ENCODE measurements at regions not wholly inside any gene's neighbourhood (a gene's known extent, or its start where the extent isn't known, plus 50 kb on each side); places are given as distances from the start of the nearest gene placed in this dataset.

GRCh38 chr1:71232166-71232763 is 151.4 kb upstream of the ZRANB2 start:
- no peak for DNase-seq
- TF ChIP-seq CTCF (conservative IDR thresholded peaks at IDR 0.05) = no peak
- no peak for TF ChIP-seq EZH2 (IDR thresholded peaks at IDR 0.05; ENCODE audit: low read depth)
- Histone ChIP-seq H3K9me2 (ENCODE audit: insufficient read depth) (no peaks in the 10 kb centered on the region; the same call in 1 of the 2 replicates), H3K79me2 (ENCODE audit: low read depth) (no peaks in the 10 kb centered on the region), H3K4me1 (replicated peaks; ENCODE audit: insufficient read depth) (no peaks in the 10 kb centered on the region), H3K27ac (no peak overlapping the region), H3K9me3 (ENCODE audit: insufficient read depth, low read depth) (peaks cover 3% of the 10 kb centered on the region; the same call in 1 of the 2 replicates), H3K4me2 (no peak overlapping the region), H2AFZ (no peak overlapping the region), H4K20me1 (ENCODE audit: insufficient read depth) (no peaks in the 10 kb centered on the region), H3K4me3 (no peak overlapping the region), H3K27me3 (ENCODE audit: insufficient read depth, low read depth) (no peaks in the 10 kb centered on the region), H3F3A (ENCODE audit: insufficient read depth, low read depth) (no peaks in the 10 kb centered on the region), H3K36me3 (ENCODE audit: low read depth) (no peaks in the 10 kb centered on the region)
- POLR2A ChIA-PET (ENCODE audit: unreplicated experiment) = no interaction called here
- intact Hi-C loops (cut with micrococcal nuclease; ENCODE audit: unreplicated experiment) = no loop called here
- CTCF ChIA-PET = no interaction called here
- BruUV-seq (replicated peaks) = no TSS peak

GRCh38 chr1:71231751-71232150 is 150.9 kb upstream of the ZRANB2 start:
- H3K9me3 ChIP-seq (ENCODE audit: insufficient read depth, low read depth) = peaks cover 3% of the 10 kb centered on the region; the same call in 1 of the 2 replicates
- intact Hi-C loops (cut with micrococcal nuclease; ENCODE audit: unreplicated experiment) = no loop called here
- H4K20me1 ChIP-seq (ENCODE audit: insufficient read depth) = no peaks in the 10 kb centered on the region
- H3K27ac ChIP-seq = no peak overlapping the region
- no peaks in the 10 kb centered on the region for H3F3A ChIP-seq (ENCODE audit: insufficient read depth, low read depth)
- H3K79me2 ChIP-seq (ENCODE audit: low read depth) = no peaks in the 10 kb centered on the region
- BruUV-seq (replicated peaks) = no TSS peak
- TF ChIP-seq CTCF (conservative IDR thresholded peaks at IDR 0.05) = no peak
- no peak for TF ChIP-seq EZH2 (IDR thresholded peaks at IDR 0.05; ENCODE audit: low read depth)
- no peaks in the 10 kb centered on the region for H3K27me3 ChIP-seq (ENCODE audit: insufficient read depth, low read depth)
- CTCF ChIA-PET = no interaction called here
- no peak for DNase-seq
- H3K9me2 ChIP-seq (ENCODE audit: insufficient read depth) = no peaks in the 10 kb centered on the region; the same call in 1 of the 2 replicates
- H3K4me3 ChIP-seq = no peak overlapping the region
- H2AFZ ChIP-seq = no peak overlapping the region
- no peak overlapping the region for H3K4me2 ChIP-seq
- POLR2A ChIA-PET (ENCODE audit: unreplicated experiment) = no interaction called here
- H3K4me1 ChIP-seq (replicated peaks; ENCODE audit: insufficient read depth) = no peaks in the 10 kb centered on the region
- H3K36me3 ChIP-seq (ENCODE audit: low read depth) = no peaks in the 10 kb centered on the region

GRCh38 chr1:71228742-71229365 is 148.0 kb upstream of the ZRANB2 start:
- Histone ChIP-seq H3K9me3 (ENCODE audit: insufficient read depth, low read depth) (peaks cover 3% of the 10 kb centered on the region; the same call in 1 of the 2 replicates), H2AFZ (no peak overlapping the region), H3K79me2 (ENCODE audit: low read depth) (no peaks in the 10 kb centered on the region), H3K36me3 (ENCODE audit: low read depth) (no peaks in the 10 kb centered on the region), H3K9me2 (ENCODE audit: insufficient read depth) (no peaks in the 10 kb centered on the region; the same call in 1 of the 2 replicates), H3K27ac (no peak overlapping the region), H3K4me2 (no peak overlapping the region), H3K27me3 (ENCODE audit: insufficient read depth, low read depth) (no peaks in the 10 kb centered on the region), H3K4me1 (replicated peaks; ENCODE audit: insufficient read depth) (no peaks in the 10 kb centered on the region), H4K20me1 (ENCODE audit: insufficient read depth) (no peaks in the 10 kb centered on the region), H3F3A (ENCODE audit: insufficient read depth, low read depth) (no peaks in the 10 kb centered on the region), H3K4me3 (no peak overlapping the region)
- POLR2A ChIA-PET (ENCODE audit: unreplicated experiment) = no interaction called here
- TF ChIP-seq CTCF (conservative IDR thresholded peaks at IDR 0.05) = no peak
- no peak for TF ChIP-seq EZH2 (IDR thresholded peaks at IDR 0.05; ENCODE audit: low read depth)
- no TSS peak for BruUV-seq (replicated peaks)
- CTCF ChIA-PET = no interaction called here
- intact Hi-C loops (cut with micrococcal nuclease; ENCODE audit: unreplicated experiment) = no loop called here
- no peak for DNase-seq

All from PC-9 (cell line).